ENCODE measurements at regions not wholly inside any gene's neighbourhood (a gene's known extent, or its start where the extent isn't known, plus 50 kb on each side); places are given as distances from the start of the nearest gene placed in this dataset.
"Not testable (repeated sequence)": the region's sequence is repeated elsewhere in the genome, so short reads cannot be mapped to it uniquely, and the experiment has no call there.

DNA sequence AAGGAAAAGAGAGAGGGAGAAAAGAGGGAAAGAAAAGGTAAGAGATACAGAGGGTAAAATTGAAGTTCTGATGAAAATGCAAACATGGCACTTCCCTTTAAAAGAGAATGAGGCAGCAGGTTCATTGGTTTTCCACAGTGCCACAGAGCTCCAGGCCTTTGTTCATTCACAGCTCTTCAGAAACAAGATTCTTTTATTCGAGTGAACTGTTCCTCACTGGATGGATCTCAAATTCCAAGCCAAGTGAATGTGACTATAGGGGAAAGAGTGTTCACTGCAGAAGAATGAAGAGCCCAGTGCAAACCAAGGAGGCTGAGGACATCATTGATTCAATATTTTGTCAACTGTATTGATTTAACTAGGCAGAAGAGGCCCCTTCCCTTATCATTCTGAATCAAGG is 280.3 kb upstream of the PROK2 start:
- no peak for DNase-seq (ENCODE audit: low read depth)
- no peaks in the 10 kb centered on the region for H3K27me3 ChIP-seq (ENCODE audit: control insufficient read depth, insufficient read depth, low read length)
- H3K36me3 ChIP-seq (ENCODE audit: control insufficient read depth, insufficient read depth, low read length) = no peaks in the 10 kb centered on the region
- TF ChIP-seq CTCF (IDR thresholded peaks at IDR 0.05; ENCODE audit: insufficient read depth, low read length, poor library complexity, severe bottlenecking) = no peak
- H3K4me3 ChIP-seq (ENCODE audit: low read depth, low read length) = no peak overlapping the region

DNA sequence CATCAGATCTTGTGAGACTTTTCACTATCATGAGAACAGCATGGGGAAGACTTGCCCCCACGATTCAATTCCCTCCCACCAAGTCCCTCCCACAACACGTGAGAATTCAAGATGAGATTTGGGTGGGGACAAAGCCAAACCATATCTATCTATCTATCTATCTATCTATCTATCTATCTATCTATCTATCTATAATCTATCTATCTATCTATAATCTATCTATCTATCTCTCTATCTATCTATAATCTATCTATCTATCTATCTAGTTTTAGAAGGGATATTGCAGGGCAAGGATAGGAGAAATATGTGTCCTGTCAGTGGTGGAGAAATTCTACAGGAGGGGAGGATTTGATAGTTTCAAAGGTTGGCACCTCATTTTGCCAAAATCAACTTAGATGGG is 279.8 kb upstream of the PROK2 start:
- not testable (repeated sequence) for DNase-seq (ENCODE audit: low read depth); H3K27me3 ChIP-seq (ENCODE audit: control insufficient read depth, insufficient read depth, low read length); H3K4me3 ChIP-seq (ENCODE audit: low read depth, low read length)

GRCh38 chr3:72062017-72062416 is 277.1 kb upstream of the PROK2 start:
- no peak for TF ChIP-seq CTCF (IDR thresholded peaks at IDR 0.05; ENCODE audit: insufficient read depth, low read length, poor library complexity, severe bottlenecking)
- DNase-seq (ENCODE audit: low read depth) = no peak
- Histone ChIP-seq H3K27me3 (ENCODE audit: control insufficient read depth, insufficient read depth, low read length) (peaks cover 4% of the 10 kb centered on the region), H3K36me3 (ENCODE audit: control insufficient read depth, insufficient read depth, low read length) (no peaks in the 10 kb centered on the region), H3K4me3 (ENCODE audit: low read depth, low read length) (no peak overlapping the region)

More for the DNA sequence above, 279.8 kb upstream of the PROK2 start:
- H3K36me3 ChIP-seq (ENCODE audit: control insufficient read depth, insufficient read depth, low read length) = not testable (repeated sequence)

- Histone ChIP-seq H3K36me3 (ENCODE audit: control insufficient read depth, insufficient read depth, low read length) (no peaks in the 10 kb centered on the region), H3K27me3 (ENCODE audit: control insufficient read depth, insufficient read depth, low read length) (peaks cover 4% of the 10 kb centered on the region), H3K4me3 (ENCODE audit: low read depth, low read length) (no peak overlapping the region)
- DNase-seq (ENCODE audit: low read depth) = no peak
- TF ChIP-seq CTCF (IDR thresholded peaks at IDR 0.05; ENCODE audit: insufficient read depth, low read length, poor library complexity, severe bottlenecking) = no peak
Observed at GRCh38 chr3:72060447-72061034, 275.6 kb upstream of the PROK2 start.

GRCh38 chr3:72058493-72059081 is 273.6 kb upstream of the PROK2 start:
- H3K36me3 ChIP-seq (ENCODE audit: control insufficient read depth, insufficient read depth, low read length) = no peaks in the 10 kb centered on the region
- no peak for TF ChIP-seq CTCF (IDR thresholded peaks at IDR 0.05; ENCODE audit: insufficient read depth, low read length, poor library complexity, severe bottlenecking)
- H3K27me3 ChIP-seq (ENCODE audit: control insufficient read depth, insufficient read depth, low read length) = peaks cover 4% of the 10 kb centered on the region
- no peak for DNase-seq (ENCODE audit: low read depth)
- no peak overlapping the region for H3K4me3 ChIP-seq (ENCODE audit: low read depth, low read length)

- no peak for TF ChIP-seq CTCF (IDR thresholded peaks at IDR 0.05; ENCODE audit: insufficient read depth, low read length, poor library complexity, severe bottlenecking)
Observed at GRCh38 chr3:72055436-72055835, 270.5 kb upstream of the PROK2 start.

More at GRCh38 chr3:72055436-72055835, 270.5 kb upstream of the PROK2 start:
- Histone ChIP-seq H3K36me3 (ENCODE audit: control insufficient read depth, insufficient read depth, low read length) (no peaks in the 10 kb centered on the region), H3K4me3 (ENCODE audit: low read depth, low read length) (no peak overlapping the region), H3K27me3 (ENCODE audit: control insufficient read depth, insufficient read depth, low read length) (peaks cover 4% of the 10 kb centered on the region)
- no peak for DNase-seq (ENCODE audit: low read depth)

Measured in kidney epithelial cell (primary cell).